Right cardiac atrium (tissue), 5 donors: ENCODE measurements at regions not wholly inside any gene's neighbourhood (a gene's known extent, or its start where the extent isn't known, plus 50 kb on each side); places are given as distances from the start of the nearest gene placed in this dataset.
"Not testable (repeated sequence)": the region's sequence is repeated elsewhere in the genome, so short reads cannot be mapped to it uniquely, and the experiment has no call there.

ENCODE experiments used
- ATAC-seq, 2 donors: fragments of 200-7000 bp; cut with Tn5 transposase; one replicate each; pipeline versions ENCODE4 v1.8.0 to v1.9.1; 2020; ENCODE audit warnings: moderate library complexity in 2 of 2, mild to moderate bottlenecking in 1 of 2
- DNase-seq, 3 donors: peaks; one replicate each; pipeline ENCODE4 v3.0.0-alpha.2; 2020
- H3K27ac ChIP-seq: one replicate; pipeline ENCODE4 v1.5.1; 2013; ENCODE audit warnings: mild to moderate bottlenecking, low read length, control low read depth, moderate library complexity
- H3K27me3 ChIP-seq: one replicate; pipeline ENCODE4 v1.6.1; 2013; ENCODE audit not compliant: control insufficient read depth, insufficient read depth
- H3K4me1 ChIP-seq: one replicate; pipeline ENCODE4 v1.6.1; 2013; ENCODE audit warnings: low read length; ENCODE audit not compliant: control insufficient read depth, insufficient read depth
- H3K4me3 ChIP-seq: one replicate; pipeline ENCODE4 v1.5.1; 2013; ENCODE audit warnings: low read length, control low read depth
- H3K9me3 ChIP-seq: one replicate; pipeline ENCODE4 v1.6.1; 2013; ENCODE audit warnings: low read length; ENCODE audit not compliant: control insufficient read depth
- WGBS: extraction: QIAGEN DNeasy Blood & Tissue Kit; methylation state at CpG from one replicate; pipeline ENCODE4 v1.1.7; 2013; 5-methylcytosine and 5-hydroxymethylcytosine counted together
- intact Hi-C, 4 donors: fragments of 100-400 bp; cut with DNase I; formaldehyde crosslinking; loops; one replicate each; pipeline versions ENCODE4 v1.11.0 to v1.14.0; 2022 to 2023
- donor health status: healthy with polysubstance abuse.
- donor health status: DM: no; HTN: yes; CAD: no.
- donor health status: DM: no; HTN: no; CAD: no.
- donor health status: DM: no; HTN: yes; CAD: no; lungs with severe emphysema.
- donor health status: DM: yes; HTN: yes; CAD: no.

GRCh38 chr13:80716610-80717081 is 375.7 kb upstream of the SPRY2 start:
- WGBS: 30% methylated on average over 5 of the region's 5 CpGs
- Histone ChIP-seq H3K4me1 (peaks cover 6% of the 10 kb centered on the region), H3K9me3 (no peaks in the 10 kb centered on the region), H3K4me3 (no peak overlapping the region), H3K27me3 (no peaks in the 10 kb centered on the region), H3K27ac (peak overlapping the region; percentile 52)
- intact Hi-C loops: no loop called here
- DNase-seq (peak; percentile 55 to 63 (median 58)), ATAC-seq (peak; percentile 84 to 89)

DNA sequence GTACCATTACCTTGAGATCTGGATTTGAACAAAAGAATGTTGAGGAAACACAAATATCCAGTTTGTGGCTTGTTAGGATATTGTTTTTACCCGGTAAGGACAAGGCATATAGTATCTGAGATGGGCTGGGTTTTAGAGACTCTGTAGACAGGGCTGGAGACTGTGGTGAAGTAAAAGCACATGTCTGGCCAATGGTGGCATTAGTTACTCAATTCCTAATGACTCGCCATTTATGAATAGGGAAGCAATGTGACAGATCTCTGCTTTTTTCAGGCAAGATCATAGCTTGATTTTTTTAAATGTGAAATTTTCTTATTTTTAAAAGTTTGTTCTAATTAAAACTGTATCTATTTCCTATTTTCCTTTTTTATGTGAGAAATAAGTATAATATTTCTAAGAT is 371.1 kb upstream of the SPRY2 start:
- no peak for DNase-seq
- H3K4me3 ChIP-seq: no peak overlapping the region
- no peaks in the 10 kb centered on the region for H3K27me3 ChIP-seq
- no peak for ATAC-seq
- H3K9me3 ChIP-seq: no peaks in the 10 kb centered on the region
- peaks cover 6% of the 10 kb centered on the region for H3K4me1 ChIP-seq
- 89% methylated on average over 2 of the region's 2 CpGs for WGBS
- H3K27ac ChIP-seq: no peak overlapping the region
- intact Hi-C loops: no loop called here

DNA sequence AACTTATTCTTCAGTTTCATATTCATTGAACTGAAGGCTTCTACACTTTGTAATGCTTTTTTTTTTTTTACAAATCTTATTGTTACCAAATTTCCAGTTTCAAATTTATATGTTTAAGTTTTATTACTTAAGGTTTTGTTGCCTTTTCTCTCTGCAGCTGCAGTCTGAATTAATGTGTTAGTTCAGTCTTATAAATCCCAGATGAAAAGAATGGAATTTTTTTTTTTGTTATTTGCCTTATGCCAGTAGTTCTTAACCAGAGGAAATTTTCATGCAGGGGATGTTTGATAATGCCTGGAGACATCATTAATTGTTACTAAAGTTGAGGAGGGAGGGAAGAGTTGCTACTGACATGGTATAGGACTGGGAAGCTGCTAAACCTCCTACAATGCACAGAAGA is 367.9 kb upstream of the SPRY2 start:
- Histone ChIP-seq H3K4me3 (no peak overlapping the region), H3K27me3 (no peaks in the 10 kb centered on the region), H3K27ac (no peak overlapping the region), H3K9me3 (no peaks in the 10 kb centered on the region), H3K4me1 (no peaks in the 10 kb centered on the region)
- no peak for ATAC-seq
- intact Hi-C loops: no loop called here
- no peak for DNase-seq

- H3K27me3 ChIP-seq: no peaks in the 10 kb centered on the region
- H3K4me1 ChIP-seq: no peaks in the 10 kb centered on the region
- no peak overlapping the region for H3K27ac ChIP-seq
- no peaks in the 10 kb centered on the region for H3K9me3 ChIP-seq
- WGBS: 98% methylated on average over 34 of the region's 34 CpGs
- ATAC-seq (peak in 1 of 2 donors; percentile 11), DNase-seq (peak in 2 of 3 donors; percentile 30 to 47)
- H3K4me3 ChIP-seq: no peak overlapping the region
- intact Hi-C loops: no loop called here
These were observed 366.4 kb upstream of the SPRY2 start for GRCh38 chr13:80707000-80707983.

GRCh38 chr13:80706164-80706471 is 365.2 kb upstream of the SPRY2 start:
- H3K4me3 ChIP-seq: no peak overlapping the region
- no peaks in the 10 kb centered on the region for H3K4me1 ChIP-seq
- ATAC-seq: no peak
- WGBS: 96% methylated on average over 10 of the region's 10 CpGs
- no peaks in the 10 kb centered on the region for H3K9me3 ChIP-seq
- no peaks in the 10 kb centered on the region for H3K27me3 ChIP-seq
- no peak overlapping the region for H3K27ac ChIP-seq
- intact Hi-C loops: no loop called here
- DNase-seq: peak in 1 of 3 donors; percentile 56

GRCh38 chr13:80705371-80706163 is 364.6 kb upstream of the SPRY2 start:
- Histone ChIP-seq H3K27ac (no peak overlapping the region), H3K4me3 (no peak overlapping the region), H3K27me3 (no peaks in the 10 kb centered on the region), H3K9me3 (no peaks in the 10 kb centered on the region), H3K4me1 (no peaks in the 10 kb centered on the region)
- DNase-seq (peak in 1 of 3 donors; percentile 35), ATAC-seq (peak in 1 of 2 donors; percentile 22)
- 94% methylated on average over 30 of the region's 30 CpGs for whole genome bisulfite sequencing
- intact Hi-C loops: no loop called here

GRCh38 chr13:80704369-80704768 is 363.4 kb upstream of the SPRY2 start:
- no peak overlapping the region for H3K27ac ChIP-seq
- H3K4me1 ChIP-seq: no peaks in the 10 kb centered on the region
- WGBS: 98% methylated on average over 20 of the region's 20 CpGs
- no peak for ATAC-seq
- intact Hi-C loops: no loop called here
- no peaks in the 10 kb centered on the region for H3K9me3 ChIP-seq
- peak in 2 of 3 donors; percentile 33 to 42 for DNase-seq
- no peak overlapping the region for H3K4me3 ChIP-seq
- no peaks in the 10 kb centered on the region for H3K27me3 ChIP-seq

- ATAC-seq (no peak), DNase-seq (no peak)
- intact Hi-C loops: no loop called here
- no peaks in the 10 kb centered on the region for H3K4me1 ChIP-seq
- WGBS: 72% methylated on average over 1 of the region's 1 CpG
- H3K4me3 ChIP-seq: no peak overlapping the region
- no peaks in the 10 kb centered on the region for H3K9me3 ChIP-seq
- H3K27ac ChIP-seq: no peak overlapping the region
- H3K27me3 ChIP-seq: no peaks in the 10 kb centered on the region
These were observed 354.9 kb upstream of the SPRY2 start for GRCh38 chr13:80695841-80696240.

- DNase-seq, intact Hi-C loops, ATAC-seq: not testable (repeated sequence)
These were observed 350.9 kb upstream of the SPRY2 start for GRCh38 chr13:80691814-80692213.

GRCh38 chr13:80690208-80690607 is 349.3 kb upstream of the SPRY2 start:
- H3K9me3 ChIP-seq: no peaks in the 10 kb centered on the region
- ATAC-seq (no peak), DNase-seq (no peak)
- no peaks in the 10 kb centered on the region for H3K27me3 ChIP-seq
- 79% methylated on average over 3 of the region's 3 CpGs for WGBS
- H3K27ac ChIP-seq: no peak overlapping the region
- intact Hi-C loops: no loop called here
- H3K4me1 ChIP-seq: no peaks in the 10 kb centered on the region
- no peak overlapping the region for H3K4me3 ChIP-seq

More at GRCh38 chr13:80691814-80692213, 350.9 kb upstream of the SPRY2 start:
- H3K27ac ChIP-seq, H3K27me3 ChIP-seq, H3K4me3 ChIP-seq, H3K9me3 ChIP-seq, H3K4me1 ChIP-seq: not testable (repeated sequence)
- WGBS: 94% methylated on average over 2 of the region's 2 CpGs

GRCh38 chr13:80688593-80688992 is 347.7 kb upstream of the SPRY2 start:
- H3K9me3 ChIP-seq: no peaks in the 10 kb centered on the region
- DNase-seq: no peak
- H3K4me3 ChIP-seq: no peak overlapping the region
- H3K27ac ChIP-seq: no peak overlapping the region
- intact Hi-C loops: no loop called here
- ATAC-seq: no peak
- no peaks in the 10 kb centered on the region for H3K4me1 ChIP-seq
- no peaks in the 10 kb centered on the region for H3K27me3 ChIP-seq
